GM21390 (cell line): ENCODE measurements at regions not wholly inside any gene's neighbourhood (a gene's known extent, or its start where the extent isn't known, plus 50 kb on each side); places are given as distances from the start of the nearest gene placed in this dataset.

ENCODE experiments used
- ATAC-seq: cut with Tn5 transposase; IDR thresholded peaks from one replicate; pipeline ENCODE4 v1.9.1; 2021; ENCODE audit not compliant: unreplicated experiment

GRCh38 chr20:50387996-50388332, 122.2 kb upstream of the PTPN1 start:
- no peak for ATAC-seq

GRCh38 chr20:50388733-50389437, 121.3 kb upstream of the PTPN1 start:
- no peak for ATAC-seq

- no peak for ATAC-seq
These were observed 120.8 kb upstream of the PTPN1 start for GRCh38 chr20:50389438-50389807.

GRCh38 chr20:50389808-50390684, 120.1 kb upstream of the PTPN1 start:
- no peak for ATAC-seq

GRCh38 chr20:50390685-50391443, 119.3 kb upstream of the PTPN1 start:
- ATAC-seq = no peak

- no peak for ATAC-seq
These were observed 118.6 kb upstream of the PTPN1 start for GRCh38 chr20:50391444-50392137.

- ATAC-seq = no peak
These were observed 117.9 kb upstream of the PTPN1 start for GRCh38 chr20:50392138-50392866.

- no peak for ATAC-seq
These were observed 116.9 kb upstream of the PTPN1 start for GRCh38 chr20:50393242-50393641.

- no peak for ATAC-seq
These were observed 116.1 kb upstream of the PTPN1 start for GRCh38 chr20:50393990-50394561.

GRCh38 chr20:50394569-50394968, 115.6 kb upstream of the PTPN1 start:
- no peak for ATAC-seq

GRCh38 chr20:50395251-50395729, 114.9 kb upstream of the PTPN1 start:
- no peak for ATAC-seq

- ATAC-seq = no peak
These were observed 114.2 kb upstream of the PTPN1 start for GRCh38 chr20:50395914-50396488.

GRCh38 chr20:50396623-50397022, 113.6 kb upstream of the PTPN1 start:
- ATAC-seq = no peak

GRCh38 chr20:50397058-50397457, 113.1 kb upstream of the PTPN1 start:
- no peak for ATAC-seq

- ATAC-seq = no peak
These were observed 112.1 kb upstream of the PTPN1 start for GRCh38 chr20:50398064-50398463.

GRCh38 chr20:50398471-50398820, 111.7 kb upstream of the PTPN1 start:
- no peak for ATAC-seq

GRCh38 chr20:50398821-50399554, 111.2 kb upstream of the PTPN1 start:
- no peak for ATAC-seq

- ATAC-seq = no peak
These were observed 110.6 kb upstream of the PTPN1 start for GRCh38 chr20:50399555-50399916.
